ENCODE measurements at regions not wholly inside any gene's neighbourhood (a gene's known extent, or its start where the extent isn't known, plus 50 kb on each side); places are given as distances from the start of the nearest gene placed in this dataset.

DNA sequence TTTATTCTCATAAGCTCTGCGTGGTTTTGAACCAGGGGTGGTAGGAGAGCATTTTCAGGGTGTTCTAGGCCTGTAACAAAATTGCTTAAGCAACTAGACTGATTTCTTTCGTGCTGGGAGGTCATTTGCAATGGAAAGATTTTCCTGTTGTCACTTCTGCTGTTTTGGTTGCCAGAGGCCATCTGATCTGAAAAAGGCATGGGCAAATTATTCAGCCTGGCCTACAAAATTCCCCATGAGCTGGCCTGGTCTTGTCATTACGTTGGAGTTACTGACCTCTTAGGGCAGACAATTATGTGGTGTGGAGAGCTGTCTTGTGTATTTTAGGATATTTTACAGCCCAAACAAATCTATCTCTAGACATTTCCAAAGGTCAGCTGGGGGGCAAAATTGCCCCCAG, 444.4 kb upstream of the DAB1 start:
- Mint-ChIP-seq H3K27me3 (peaks cover 2% of the 10 kb centered on the region), H3K27ac (no peak overlapping the region), H3K4me3 (no peak overlapping the region), H3K36me3 (ENCODE audit: low read depth) (no peaks in the 10 kb centered on the region), H3K9me3 (no peaks in the 10 kb centered on the region), H3K4me1 (no peaks in the 10 kb centered on the region)
- CTCF ChIA-PET = no interaction called here
- intact Hi-C loops (cut with micrococcal nuclease) = no loop called here
- ATAC-seq (ENCODE audit: low read depth) = no peak
- no peak for DNase-seq
- POLR2A ChIA-PET = no interaction called here
- TF ChIP-seq, protein P1, sequence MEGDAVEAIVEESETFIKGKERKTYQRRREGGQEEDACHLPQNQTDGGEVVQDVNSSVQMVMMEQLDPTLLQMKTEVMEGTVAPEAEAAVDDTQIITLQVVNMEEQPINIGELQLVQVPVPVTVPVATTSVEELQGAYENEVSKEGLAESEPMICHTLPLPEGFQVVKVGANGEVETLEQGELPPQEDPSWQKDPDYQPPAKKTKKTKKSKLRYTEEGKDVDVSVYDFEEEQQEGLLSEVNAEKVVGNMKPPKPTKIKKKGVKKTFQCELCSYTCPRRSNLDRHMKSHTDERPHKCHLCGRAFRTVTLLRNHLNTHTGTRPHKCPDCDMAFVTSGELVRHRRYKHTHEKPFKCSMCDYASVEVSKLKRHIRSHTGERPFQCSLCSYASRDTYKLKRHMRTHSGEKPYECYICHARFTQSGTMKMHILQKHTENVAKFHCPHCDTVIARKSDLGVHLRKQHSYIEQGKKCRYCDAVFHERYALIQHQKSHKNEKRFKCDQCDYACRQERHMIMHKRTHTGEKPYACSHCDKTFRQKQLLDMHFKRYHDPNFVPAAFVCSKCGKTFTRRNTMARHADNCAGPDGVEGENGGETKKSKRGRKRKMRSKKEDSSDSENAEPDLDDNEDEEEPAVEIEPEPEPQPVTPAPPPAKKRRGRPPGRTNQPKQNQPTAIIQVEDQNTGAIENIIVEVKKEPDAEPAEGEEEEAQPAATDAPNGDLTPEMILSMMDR (IDR thresholded peaks at IDR 0.05) = no peak

DNA sequence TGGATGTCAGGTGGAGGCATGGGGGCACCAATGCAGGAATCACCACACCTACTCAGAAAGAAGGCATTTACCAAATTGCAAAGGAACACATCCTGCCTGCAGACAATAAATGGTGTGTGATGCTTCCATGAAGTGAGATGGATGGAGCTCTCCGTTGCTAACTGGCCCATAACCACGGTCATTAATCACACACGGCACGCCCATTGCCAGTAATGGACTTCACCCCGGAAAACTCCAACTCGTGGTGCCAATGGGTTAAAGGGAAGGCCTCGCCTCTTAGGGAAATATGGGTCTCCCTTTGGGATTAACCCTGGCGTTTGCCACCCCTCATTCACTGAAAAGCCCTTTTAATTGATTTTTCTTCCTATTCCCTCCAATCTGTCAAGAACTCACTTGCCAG, 443.1 kb upstream of the DAB1 start:
- DNase-seq (no peak), ATAC-seq (ENCODE audit: low read depth) (no peak)
- Mint-ChIP-seq H3K27me3 (peaks cover 2% of the 10 kb centered on the region), H3K4me1 (no peaks in the 10 kb centered on the region), H3K9me3 (no peaks in the 10 kb centered on the region), H3K36me3 (ENCODE audit: low read depth) (no peaks in the 10 kb centered on the region), H3K4me3 (no peak overlapping the region), H3K27ac (no peak overlapping the region)
- CTCF ChIA-PET = no interaction called here
- TF ChIP-seq, protein P1 (IDR thresholded peaks at IDR 0.05) = no peak
- POLR2A ChIA-PET = no interaction called here
- intact Hi-C loops (cut with micrococcal nuclease) = no loop called here

DNA sequence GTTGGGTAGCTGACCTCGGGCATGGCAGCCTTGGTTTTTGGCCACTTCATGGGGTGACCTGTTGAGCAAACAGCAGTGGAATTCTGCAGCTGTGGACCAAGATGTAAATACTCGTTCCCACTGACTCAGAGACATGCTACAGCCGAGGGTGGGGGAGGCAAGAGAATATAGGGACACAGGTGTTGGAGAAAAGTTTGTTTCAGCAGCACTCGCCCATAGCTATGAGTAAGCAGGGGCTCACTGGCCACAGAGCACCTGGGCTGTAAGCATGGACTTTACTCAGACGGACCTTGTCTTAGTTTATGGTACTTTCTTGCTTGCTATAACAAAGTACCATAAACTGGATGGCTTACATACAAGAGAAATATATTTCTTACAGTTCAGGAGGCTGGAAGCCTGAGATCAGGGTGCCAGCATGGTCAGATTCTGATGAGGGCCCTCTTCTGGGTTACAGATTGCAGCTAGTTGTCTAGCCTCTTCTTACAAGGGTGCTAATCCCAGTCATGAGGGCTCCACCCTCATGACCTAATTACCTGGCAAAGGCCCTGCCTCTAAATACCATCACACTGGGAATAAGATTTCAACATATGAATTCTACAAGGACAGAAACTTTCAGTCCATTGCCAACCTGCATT, 437.2 kb upstream of the DAB1 start:
- CTCF ChIA-PET = no interaction called here
- DNase-seq (no peak), ATAC-seq (ENCODE audit: low read depth) (no peak)
- Mint-ChIP-seq H3K27ac (no peak overlapping the region), H3K27me3 (no peaks in the 10 kb centered on the region), H3K36me3 (ENCODE audit: low read depth) (no peaks in the 10 kb centered on the region), H3K4me3 (no peak overlapping the region), H3K4me1 (no peaks in the 10 kb centered on the region), H3K9me3 (no peaks in the 10 kb centered on the region)
- POLR2A ChIA-PET = no interaction called here
- TF ChIP-seq, protein P1 (IDR thresholded peaks at IDR 0.05) = no peak
- intact Hi-C loops (cut with micrococcal nuclease) = no loop called here

DNA sequence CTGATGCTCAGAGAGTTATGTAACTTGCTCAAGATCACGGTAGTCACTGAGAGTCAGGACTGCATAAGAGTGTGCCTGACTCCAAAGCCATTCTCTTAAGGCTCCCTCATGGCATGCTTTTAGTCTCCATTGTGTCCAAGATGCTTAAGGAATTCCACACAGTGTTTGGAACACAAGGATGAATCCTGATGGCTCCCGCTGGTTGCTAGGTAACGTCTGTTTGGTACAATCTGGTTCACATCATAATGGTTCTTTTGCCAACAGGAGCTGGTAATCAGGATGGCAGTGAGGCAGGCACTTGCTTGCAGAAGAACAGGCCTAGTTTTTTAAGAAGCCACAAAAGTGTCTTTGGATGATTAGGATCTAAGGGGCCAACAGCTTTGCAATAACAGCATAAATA, 436.5 kb upstream of the DAB1 start:
- Mint-ChIP-seq H3K4me3 (no peak overlapping the region), H3K9me3 (no peaks in the 10 kb centered on the region), H3K36me3 (ENCODE audit: low read depth) (no peaks in the 10 kb centered on the region), H3K4me1 (no peaks in the 10 kb centered on the region), H3K27ac (no peak overlapping the region), H3K27me3 (no peaks in the 10 kb centered on the region)
- DNase-seq (no peak), ATAC-seq (ENCODE audit: low read depth) (no peak)
- intact Hi-C loops (cut with micrococcal nuclease) = no loop called here
- POLR2A ChIA-PET = no interaction called here
- CTCF ChIA-PET = no interaction called here
- TF ChIP-seq, protein P1 (IDR thresholded peaks at IDR 0.05) = no peak

DNA sequence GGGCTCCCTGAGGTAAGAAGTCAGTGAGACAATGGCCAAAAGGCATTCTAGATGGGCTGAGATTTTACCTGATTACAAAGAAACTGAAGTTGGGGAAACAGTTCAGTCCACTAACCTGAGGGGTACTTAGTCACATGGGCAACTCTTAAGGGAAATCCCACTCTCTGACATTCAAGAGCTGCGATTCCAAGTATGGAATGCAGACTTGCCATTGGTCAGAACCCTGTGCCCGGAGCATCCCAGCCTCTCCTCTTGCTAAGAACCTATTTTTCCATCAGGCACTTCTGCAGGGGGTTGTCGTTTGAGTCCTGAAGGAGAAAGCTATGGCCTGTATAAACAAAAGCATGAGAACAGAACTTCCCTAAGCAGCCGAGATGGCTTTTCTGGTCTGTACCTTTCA, 434.9 kb upstream of the DAB1 start:
- TF ChIP-seq, protein P1 (IDR thresholded peaks at IDR 0.05) = no peak
- Mint-ChIP-seq H3K9me3 (no peaks in the 10 kb centered on the region), H3K4me1 (no peaks in the 10 kb centered on the region), H3K36me3 (ENCODE audit: low read depth) (no peaks in the 10 kb centered on the region), H3K4me3 (no peak overlapping the region), H3K27ac (no peak overlapping the region), H3K27me3 (no peaks in the 10 kb centered on the region)
- ChIA-PET POLR2A (no interaction called here), CTCF (no interaction called here)
- intact Hi-C loops (cut with micrococcal nuclease) = no loop called here
- no peak for ATAC-seq (ENCODE audit: low read depth)
- no peak for DNase-seq
